ENCODE measurements at regions not wholly inside any gene's neighbourhood (a gene's known extent, or its start where the extent isn't known, plus 50 kb on each side); places are given as distances from the start of the nearest gene placed in this dataset.
"Not testable (repeated sequence)": the region's sequence is repeated elsewhere in the genome, so short reads cannot be mapped to it uniquely, and the experiment has no call there.

DNA sequence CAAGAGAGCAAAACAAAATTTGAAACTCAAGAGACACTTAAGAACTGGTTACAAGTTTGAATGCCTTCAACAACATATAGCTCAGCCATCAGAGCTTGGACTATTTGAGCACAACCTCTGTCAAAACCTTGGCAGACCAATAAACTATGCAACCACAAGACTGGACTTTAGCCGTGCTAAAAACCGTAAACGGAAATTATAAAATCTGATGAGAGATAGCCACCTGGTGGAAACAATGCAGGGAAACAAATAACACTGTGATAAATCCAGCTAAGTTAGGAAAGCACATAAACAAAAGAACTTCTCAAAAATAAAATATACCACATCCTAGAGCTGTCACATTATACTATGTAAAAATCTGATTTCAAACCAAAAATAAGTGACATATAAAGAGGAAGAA lies 1074.2 kb upstream of the NOVA1 start:
- ChIA-PET CTCF (no interaction called here), POLR2A (no interaction called here)

DNA sequence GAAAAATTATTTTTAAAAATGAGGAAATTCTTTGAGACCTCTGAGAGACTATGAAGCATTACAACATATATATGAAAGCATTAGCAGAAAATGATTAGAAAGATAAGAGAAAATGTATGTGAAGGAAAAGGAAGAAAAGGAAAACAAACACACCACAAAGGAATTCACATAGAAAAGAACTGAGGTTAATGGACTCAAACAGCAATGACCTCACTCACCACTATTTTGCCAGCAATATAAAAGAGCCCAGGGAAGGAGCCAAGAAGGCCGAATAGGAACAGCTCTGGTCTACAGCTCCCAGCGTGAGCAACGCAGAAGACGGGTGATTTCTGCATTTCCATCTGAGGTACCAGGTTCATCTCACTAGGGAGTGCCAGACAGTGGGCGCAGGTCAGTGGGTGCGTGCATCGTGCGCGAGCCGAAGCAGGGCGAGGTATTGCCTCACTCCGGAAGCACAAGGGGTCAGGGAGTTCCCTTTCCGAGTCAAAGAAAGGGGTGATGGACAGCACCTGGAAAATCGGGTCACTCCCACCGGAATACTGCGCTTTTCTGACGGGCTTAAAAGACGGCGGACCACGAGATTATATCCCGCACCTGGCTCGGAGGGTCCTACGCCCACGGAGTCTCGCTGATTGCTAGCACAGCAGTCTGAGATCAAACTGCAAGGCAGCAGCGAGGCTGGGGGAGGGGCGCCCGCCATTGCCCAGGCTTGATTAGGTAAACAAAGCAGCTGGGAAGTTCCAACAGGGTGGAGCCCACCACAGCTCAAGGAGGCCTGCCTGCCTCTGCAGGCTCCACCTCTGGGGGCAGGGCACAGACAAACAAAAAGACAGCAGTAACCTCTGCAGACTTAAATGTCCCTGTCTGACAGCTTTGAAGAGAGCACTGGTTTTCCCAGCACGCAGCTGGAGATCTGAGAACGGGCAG lies 1075.2 kb upstream of the NOVA1 start:
- CTCF ChIA-PET, POLR2A ChIA-PET: not testable (repeated sequence)

DNA sequence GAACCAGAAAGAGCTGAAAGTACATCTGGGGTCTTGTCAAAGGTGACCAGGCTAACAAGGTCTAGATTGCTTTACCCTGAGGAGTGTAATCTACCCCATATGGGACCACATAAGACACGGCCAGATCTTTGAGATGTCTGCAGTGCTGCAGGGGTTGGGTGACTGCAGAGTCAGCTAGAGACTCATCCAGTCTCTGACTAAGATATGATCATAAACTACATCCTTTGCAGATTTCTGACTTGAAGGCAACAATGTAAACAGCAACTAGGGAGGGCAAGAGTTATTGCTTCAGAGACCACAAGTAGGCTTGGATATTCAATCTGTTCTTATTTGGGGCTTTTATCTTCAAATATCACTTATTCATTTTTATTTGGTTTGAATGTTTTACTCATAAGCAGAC lies 1080.5 kb upstream of the FOXG1 start:
- CTCF ChIA-PET: no interaction called here
- POLR2A ChIA-PET: no interaction called here

DNA sequence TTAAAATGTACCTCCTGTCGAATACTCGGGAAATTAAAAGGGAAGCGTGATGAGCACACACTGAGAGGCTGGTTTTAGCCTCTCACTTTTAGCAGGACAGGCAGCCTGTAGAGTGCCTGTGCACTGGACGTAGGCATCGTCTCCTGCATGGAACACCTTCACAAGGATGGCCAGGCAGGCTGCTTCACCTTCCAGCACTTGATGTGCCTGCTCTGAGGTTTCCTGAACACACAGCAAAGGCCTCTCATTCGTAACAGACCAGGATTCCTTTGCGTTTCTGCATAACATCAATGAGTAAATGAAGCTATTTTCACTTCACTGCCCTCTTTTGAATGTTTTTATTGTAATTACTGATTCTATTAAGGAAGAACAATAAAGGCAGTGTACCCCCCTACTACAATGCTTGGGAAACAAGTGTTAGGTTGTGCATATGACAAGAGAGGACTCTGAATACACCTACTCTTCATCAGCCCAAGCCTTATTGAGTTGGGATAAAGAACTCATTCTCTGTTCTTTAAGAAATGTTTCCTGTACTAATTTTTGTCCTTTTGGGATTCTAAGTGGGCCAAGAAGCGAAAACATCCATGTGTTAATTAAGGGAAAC lies 1077.6 kb upstream of the FOXG1 start:
- ChIA-PET CTCF (no interaction called here), POLR2A (no interaction called here)

DNA sequence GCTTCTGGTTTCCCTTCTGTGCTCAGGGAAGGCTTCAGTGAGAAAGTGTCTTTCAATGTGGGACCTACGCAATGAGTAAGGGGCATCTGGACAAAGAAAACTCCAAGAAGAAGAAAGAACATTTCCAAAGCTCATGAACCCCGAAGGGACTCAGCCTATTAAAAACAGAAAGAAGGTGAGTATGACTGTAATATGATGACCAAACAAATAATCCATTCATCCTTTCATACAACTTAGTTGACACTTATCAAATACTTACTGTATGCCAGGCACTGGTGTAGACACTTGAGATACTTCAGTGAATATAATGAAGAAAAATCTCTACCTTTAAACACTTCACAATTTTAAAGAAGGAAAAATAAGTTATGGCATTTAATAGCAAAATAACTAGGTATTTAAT lies 1054.2 kb upstream of the FOXG1 start:
- CTCF ChIA-PET: no interaction called here
- POLR2A ChIA-PET: no interaction called here

DNA sequence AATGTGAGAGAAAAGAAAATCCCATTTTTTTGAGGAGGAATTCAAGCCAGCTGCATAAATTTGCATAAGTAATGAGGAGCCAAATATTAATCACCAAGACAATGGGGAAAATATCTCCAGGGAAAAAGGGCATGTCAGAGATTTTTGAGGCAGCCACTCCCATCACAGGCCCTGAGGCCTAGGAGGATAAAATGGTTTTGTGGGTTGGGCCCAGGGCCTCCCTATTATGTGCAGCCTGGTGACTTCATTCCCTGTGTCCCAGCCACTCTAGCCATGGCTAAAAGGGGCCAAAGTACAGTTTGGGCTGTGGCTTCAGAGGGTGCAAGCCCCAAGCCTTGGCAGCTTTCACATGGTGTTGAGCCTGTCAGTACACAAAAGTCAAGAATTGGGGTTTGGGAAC lies 1051.0 kb upstream of the FOXG1 start:
- POLR2A ChIA-PET: no interaction called here
- CTCF ChIA-PET: no interaction called here

DNA sequence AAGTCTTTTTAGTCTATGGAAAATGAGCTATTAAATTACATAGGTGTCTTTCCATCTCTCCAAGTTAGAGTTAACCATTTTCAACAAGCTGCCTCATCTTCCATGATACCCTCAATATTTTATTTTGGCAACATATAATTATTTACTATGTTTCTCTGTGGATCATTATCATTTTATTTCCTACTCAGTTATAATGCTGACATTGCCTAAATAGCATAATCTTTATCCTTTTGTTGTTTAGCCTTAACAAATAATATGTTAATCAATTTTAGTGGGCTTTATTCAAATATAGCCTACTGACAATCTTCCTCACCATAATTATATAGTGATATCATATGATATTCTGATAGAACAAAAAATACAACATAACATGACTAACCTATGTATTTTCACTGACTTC lies 1044.8 kb upstream of the FOXG1 start:
- POLR2A ChIA-PET: no interaction called here
- CTCF ChIA-PET: no interaction called here

DNA sequence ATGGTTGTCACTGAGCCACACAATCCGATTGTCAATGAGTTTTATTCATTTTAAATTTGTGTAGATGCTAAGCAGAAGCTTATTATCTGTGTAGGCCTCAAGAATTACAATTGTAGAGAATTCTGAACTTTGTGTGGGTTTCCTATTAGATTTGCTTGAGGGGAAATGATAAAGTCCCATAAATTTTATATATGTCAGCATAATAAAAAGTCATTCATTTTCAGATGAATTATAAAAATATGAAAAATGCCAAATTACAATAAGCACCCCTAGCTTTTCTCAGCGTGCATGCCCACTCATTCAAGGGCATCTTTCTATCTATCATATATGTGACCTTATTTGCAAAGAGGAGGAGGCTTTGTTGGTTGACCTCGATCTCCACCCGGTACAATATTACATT lies 1041.1 kb upstream of the FOXG1 start:
- ChIA-PET POLR2A (no interaction called here), CTCF (no interaction called here)

DNA sequence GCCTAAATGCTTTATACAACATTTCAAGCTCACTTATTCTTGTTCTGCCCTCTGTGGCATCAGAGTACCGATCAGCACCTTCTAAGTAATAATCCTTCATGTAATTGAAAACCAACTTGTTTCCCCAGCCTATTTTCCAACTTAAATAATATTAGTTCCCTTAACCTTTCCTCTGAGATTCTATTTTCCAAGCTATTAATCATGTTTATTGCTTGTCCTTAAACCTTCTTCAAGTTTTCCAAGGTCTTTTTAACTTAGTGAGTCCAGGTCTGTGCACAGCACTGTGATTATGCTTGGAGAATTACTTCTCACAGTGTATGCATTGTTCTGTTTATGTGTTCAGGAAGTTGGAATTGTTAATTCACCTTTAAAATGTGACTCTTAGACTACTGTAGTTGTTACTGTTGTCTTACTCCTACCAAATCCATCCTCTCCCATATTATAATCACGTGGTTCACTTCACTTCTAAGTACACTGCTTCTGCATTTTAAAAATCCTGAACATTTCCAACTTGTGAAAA lies 1039.3 kb upstream of the FOXG1 start:
- POLR2A ChIA-PET: no interaction called here
- CTCF ChIA-PET: no interaction called here

DNA sequence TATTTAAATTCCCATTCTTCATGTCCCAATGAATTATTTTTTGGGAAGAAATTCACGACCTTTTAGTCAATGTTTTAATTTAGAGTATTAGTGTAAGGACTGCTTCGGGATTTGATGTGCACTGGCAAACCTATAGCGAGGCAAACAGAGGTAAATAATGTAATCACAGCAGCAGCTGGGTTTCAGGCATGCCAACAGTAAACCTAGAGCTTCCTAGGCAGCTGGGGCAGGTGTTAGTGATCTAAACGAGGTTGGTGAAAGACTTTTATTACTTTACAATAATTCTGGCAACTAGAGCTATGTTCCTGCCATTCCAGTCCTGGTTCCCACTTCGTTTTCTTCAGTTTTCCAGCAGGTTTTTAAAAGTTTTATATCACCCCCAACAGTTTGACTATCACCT lies 1036.4 kb upstream of the FOXG1 start:
- CTCF ChIA-PET: interaction anchor here (0.5 kb wide), 1 partner anchor 22 kb away, joined by 4 read pairs; no protein-coding TSS in a partner anchor
- POLR2A ChIA-PET: no interaction called here

DNA sequence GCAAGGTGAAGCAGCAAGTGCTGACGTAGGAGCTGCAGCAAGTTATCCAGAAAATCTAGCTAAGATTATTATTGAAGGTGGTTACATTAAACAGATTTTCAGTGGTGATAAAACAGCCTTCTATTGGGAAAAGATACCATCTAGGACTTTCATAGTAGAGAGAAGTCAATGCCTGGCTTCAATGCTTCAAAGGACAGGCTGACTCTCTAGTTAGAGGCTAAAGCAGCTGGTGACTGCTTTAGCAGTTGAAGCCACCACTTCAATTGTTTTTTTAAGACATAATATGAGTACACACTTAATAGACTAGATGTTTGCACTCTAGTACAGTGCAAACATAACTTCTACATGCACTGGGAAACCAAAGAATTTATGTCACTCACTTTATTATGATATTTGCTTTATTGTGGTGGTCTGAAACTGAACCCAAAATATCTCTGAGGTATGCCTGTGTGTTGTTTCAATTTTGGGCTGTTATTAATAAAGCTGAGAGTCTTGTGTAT lies 1026.9 kb upstream of the FOXG1 start:
- POLR2A ChIA-PET: no interaction called here
- CTCF ChIA-PET: no interaction called here

DNA sequence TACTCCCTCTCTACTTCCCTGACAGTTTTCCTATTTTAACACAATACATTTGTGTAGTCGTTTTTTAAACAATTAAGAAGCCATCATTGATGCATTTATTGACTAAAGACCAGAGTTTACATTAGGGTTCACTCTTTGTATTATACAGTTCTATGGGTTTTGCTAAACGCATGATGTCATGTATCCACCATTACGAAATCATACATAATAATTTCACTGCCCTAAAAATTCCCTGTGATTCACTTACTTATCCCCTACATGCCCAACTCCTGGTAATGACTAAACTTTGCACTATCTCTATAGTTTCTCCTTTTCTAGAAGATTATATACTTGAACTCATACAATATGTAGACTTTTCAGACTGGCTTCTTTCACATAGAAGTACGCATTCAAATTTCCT lies 1016.5 kb upstream of the FOXG1 start:
- ChIA-PET CTCF (no interaction called here), POLR2A (no interaction called here)

DNA sequence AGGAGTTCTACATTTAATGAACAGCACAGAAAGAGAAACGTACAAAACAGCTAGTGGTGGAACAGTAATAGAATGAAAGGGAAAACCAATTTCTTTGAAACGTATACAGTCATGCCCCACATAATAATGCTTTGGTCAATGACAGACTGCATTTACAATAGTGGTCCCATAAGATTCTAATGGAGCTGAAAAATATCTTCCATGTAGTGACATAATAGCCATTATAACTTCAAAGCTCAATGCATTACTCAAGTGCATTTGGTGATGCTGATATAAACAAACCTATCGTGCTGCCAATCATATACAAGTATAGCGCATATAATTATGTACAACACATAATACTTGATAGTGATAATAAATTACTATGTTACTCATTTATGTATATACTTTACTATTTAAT lies 1008.9 kb upstream of the FOXG1 start:
- CTCF ChIA-PET, POLR2A ChIA-PET: not testable (repeated sequence)

DNA sequence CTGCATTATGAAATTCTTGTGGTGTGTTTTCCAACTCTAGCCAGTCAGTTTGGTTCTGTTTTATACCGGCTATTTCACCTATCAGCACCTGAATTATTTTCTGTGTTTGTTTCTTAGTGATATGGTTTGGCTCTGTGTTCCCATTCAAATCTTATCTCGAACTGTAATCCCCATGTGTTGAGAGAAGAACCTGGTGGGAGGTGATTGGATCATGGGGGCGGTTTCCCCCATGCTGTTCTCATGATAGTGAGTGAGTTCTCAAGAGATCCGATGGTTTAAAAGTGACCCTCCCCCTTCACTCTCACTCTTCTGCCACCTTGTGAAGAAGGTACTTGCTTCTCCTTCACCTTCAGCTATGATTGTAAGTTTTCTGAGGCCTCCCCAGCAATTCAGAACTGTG lies 1006.2 kb upstream of the FOXG1 start:
- CTCF ChIA-PET, POLR2A ChIA-PET: not testable (repeated sequence)

DNA sequence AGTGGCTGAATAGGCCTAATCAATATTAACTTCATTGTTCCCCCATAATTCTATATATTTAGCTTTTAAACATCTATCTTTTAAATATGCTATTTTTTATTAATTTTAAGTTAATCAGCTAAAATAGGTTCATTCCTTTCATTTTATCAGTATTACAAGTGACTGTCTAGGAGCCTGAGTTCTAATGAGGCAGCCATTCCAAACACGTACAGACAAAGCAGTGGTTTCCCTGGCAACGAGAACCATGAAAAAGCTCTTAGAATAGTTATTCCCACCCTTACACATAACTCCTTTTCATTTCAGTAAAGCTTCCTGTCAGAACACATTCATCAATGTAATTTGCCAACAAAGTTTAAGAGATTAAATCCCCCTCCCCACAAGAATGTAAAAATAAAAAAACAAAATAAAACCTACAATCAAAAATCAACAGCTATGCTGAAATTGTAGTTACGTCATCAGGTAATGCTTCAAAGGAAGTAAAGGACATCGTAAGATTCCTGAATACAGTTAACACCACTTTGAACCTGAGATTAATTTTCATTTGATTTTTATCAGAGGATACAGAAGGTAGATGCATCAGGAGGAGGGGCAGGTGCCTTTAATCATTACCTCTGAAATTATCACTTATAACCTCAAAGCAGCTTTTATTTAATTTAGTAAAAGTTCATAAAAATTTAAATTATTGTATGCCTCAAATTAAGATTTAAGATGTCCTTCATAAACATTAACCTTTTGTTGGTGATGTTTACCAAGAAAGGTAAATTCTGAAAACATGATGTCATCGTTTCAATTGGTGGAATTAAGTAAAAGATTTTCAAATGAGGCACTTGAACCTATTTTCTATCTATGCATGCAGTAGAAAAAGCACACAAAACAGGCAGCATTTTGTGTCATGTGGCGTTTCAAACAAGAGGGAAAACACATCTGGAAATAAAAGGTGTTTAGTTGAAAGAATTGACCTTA lies 967.2 kb upstream of the FOXG1 start:
- POLR2A ChIA-PET, CTCF ChIA-PET: not testable (repeated sequence)

DNA sequence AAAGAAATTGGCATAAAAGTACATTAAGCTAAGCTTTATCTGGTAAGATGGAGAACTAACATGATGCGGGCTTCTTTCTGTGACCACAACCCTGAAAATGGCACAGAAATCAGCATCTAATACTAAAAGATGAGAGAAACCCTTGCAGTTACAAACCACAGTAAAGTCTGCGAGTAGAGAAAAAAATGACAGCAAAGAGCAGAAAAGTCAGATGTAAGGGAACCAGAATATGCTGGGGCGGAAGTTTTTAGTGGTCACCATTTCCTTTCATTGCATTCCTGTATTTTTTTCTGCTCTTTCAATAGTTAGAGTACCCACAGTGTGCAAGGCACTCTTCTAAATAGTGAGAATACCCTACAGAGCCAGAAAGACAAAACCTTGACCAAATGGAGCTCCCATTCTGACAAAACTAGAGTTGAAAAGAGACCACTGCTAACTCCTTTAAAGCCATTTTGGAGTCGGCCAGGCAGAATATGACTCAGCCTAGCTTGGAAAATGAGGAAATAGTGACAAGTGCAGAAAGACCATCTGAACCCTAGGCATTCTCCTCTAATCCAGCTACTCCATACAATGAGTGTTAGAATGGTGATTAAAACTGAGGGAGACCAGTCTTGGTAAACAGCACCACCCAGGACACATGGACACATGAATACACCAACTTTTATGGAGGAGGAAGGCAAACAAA lies 948.7 kb upstream of the FOXG1 start:
- POLR2A ChIA-PET, CTCF ChIA-PET: not testable (repeated sequence)

DNA sequence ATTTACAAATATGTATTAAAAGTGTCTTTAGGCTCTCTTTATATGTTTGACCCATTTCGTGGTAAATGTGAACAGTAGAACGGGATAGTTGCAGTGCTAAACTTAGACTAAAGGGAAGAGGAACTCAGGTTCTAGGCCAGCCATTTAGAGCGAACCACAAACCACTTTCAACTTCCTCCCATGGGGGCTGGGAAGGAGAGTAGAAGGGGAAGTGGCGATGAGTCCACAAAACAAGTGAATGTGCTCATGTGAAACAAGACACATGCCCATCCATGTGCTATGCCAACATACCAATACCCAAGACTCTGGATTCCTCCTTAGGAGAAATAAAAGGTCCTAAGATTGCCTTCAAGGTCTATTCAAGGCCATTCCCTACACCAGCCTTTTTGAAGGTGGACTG lies 940.4 kb upstream of the FOXG1 start:
- POLR2A ChIA-PET, CTCF ChIA-PET: not testable (repeated sequence)

DNA sequence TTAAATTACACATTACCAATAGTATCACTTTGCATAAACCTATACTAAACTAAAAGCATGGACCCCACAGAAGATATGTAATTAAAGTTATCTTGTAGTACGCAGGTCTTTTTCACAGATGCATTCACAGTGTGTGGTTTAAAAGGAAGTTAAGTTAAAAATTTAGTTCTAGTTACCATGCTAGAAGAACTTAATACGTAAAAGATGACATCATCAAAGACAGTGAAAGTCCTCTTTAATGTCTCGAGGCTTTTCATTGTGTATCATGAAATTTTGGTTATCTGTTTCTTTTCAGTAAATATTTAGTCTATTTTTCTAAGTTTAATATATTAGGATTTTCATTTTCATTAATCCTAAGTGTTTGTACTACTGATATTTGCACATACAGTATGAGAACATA lies 934.6 kb upstream of the FOXG1 start:
- CTCF ChIA-PET, POLR2A ChIA-PET: not testable (repeated sequence)

DNA sequence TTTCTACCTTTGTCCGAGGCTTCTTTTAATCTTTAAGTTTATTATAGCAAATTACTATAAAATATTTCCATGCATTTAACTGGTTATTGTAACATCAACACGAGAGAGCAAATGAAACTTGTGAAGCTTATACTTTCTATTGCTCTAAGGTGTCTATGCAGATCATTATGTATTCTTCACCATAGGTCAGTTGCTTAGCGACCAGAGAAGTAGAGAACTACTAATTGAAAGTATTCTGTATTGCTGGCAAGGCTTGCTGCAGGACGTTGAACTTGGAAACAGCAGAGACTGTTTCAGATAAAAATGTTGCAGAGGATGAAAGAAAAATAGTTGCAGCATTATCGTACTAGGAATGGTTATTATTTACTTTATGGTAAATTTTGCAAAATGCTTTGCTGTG lies 933.6 kb upstream of the FOXG1 start:
- POLR2A ChIA-PET, CTCF ChIA-PET: not testable (repeated sequence)

DNA sequence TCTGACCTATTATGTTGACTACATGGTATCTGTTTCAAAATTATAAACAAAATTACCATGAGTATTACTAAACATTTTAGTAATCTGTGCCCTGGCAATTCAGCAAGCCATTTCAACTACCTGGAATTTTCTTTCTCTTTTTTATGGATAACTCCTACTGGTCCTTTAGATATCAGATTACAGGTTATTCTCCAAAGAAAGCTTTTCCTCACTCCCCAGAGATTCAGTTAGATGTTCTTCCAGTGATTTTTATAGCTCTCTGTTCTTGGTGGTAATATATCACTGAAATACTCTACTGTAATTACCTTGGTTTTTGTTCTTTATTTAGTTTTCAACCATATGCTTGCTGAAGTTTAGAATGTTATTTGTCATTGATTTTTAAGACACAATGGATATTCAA lies 930.2 kb upstream of the FOXG1 start:
- ChIA-PET CTCF (no interaction called here), POLR2A (no interaction called here)
